NCI-H748 (cell line): ENCODE measurements at regions not wholly inside any gene's neighbourhood (a gene's known extent, or its start where the extent isn't known, plus 50 kb on each side); places are given as distances from the start of the nearest gene placed in this dataset.
A peak's percentile ranks its signal among the peaks of the same experiment; 100 is the strongest.
"Not testable (repeated sequence)": the region's sequence is repeated elsewhere in the genome, so short reads cannot be mapped to it uniquely, and the experiment has no call there.

Source experiments
- DNase-seq: peaks from one replicate; lab custom pipeline; 2025; ENCODE audit not compliant: unreplicated experiment; lab: John Stamatoyannopoulos, UW

GRCh38 chr11:34001557-34002064, 49.9 kb upstream of the CAPRIN1 start:
- DNase-seq = no peak

GRCh38 chr11:33999393-33999792, 52.1 kb upstream of the CAPRIN1 start:
- DNase-seq = no peak

DNA sequence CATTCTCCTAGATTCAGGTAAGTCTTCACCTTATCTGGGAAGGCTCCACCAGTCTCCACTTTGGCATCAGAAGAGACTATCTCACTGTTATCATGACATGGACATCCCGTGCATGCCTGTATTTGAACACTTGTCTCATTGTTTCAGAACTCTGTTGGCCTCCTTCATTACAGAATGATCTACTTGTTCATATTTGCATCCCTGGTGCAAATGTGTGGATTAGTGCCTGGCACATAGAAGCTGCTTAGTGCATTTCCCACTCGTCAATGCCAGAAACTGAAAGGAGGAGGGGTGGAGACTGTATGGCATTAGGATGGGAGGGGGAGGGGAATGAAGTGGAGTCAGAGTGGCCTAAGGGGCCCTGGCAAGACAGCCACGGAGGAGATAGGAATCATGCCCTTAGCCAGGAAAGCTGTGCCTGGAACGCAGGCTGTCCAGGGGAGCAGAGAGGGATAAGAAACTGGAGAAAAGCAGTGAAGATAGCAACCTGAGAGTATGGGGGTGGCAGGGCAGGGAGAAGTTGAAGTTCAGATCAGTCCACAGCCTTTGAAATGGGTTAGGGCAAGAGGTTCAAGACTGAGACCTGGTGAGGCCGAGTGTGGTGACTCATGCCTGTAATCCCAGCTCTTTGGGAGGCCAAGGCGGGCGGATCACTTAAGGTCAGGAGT, 53.8 kb upstream of the CAPRIN1 start:
- DNase-seq = no peak

DNA sequence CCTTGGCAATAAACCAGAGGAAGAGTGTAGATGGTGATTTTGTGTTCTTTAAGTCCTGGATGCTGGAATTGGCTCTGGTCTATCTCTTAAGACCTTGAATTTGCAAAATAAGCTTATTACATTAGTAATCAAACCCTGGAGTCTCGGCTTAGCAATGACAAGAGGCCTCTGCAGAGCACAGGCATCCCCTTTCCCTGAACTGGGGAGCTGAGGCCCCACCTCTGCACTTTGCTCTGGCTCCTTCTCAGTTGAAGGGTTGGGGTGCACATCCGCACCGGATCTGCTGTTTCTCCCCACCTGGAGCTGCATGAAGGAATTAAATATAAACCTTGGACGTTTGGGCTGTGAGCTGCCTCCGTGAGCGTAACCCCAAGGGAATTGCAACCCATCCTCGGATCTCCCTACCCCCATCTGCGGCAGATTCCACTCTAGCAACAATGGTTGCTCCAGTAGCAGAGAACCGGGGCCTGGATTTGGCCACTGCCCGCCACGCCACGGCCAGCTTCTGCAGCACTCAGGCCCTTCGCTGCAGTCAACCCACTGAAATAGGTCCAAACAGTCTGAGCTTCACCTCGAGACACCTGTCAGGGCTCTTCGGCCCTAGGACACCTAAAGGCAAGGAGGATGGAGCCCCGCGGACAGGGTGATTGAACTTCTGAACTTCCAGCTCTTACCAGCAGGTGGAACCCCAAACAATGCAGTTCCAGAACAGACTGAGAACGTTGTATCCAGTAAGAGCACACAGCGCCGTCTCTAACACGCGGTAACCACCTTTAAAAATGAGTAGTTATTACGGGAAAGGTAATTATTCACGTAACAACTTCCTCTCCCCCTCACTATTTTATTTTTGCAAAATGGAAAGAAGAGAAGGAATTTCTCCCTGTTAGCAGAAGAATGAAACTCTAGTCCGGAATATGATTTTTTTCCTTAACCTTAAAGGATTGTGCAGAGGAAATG, 54.8 kb upstream of the CAPRIN1 start:
- DNase-seq = peak; percentile 76

DNA sequence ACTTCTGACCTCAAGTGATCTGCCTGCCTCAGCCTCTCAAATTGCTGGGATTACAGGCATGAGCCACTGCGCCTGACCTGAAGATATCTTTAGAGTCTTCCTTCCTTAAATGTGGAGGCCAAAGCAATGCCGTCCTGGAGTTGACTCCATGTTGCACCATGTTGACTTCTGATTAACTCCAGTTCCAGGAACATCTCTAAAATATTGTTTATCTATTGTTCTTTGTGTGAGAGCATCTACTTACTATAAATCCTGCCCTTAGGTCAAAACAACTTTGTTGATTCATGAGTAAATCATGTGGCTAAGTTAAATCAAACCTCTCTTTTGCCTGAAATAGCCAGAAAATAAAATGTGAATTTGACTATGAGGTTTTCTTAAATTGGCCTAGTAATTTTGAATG, 56.6 kb upstream of the CAPRIN1 start:
- DNase-seq = no peak

GRCh38 chr11:33991136-33991535, 60.4 kb upstream of the CAPRIN1 start:
- DNase-seq = not testable (repeated sequence)

- not testable (repeated sequence) for DNase-seq
Observed at GRCh38 chr11:33990131-33990530, 61.4 kb upstream of the CAPRIN1 start.

DNA sequence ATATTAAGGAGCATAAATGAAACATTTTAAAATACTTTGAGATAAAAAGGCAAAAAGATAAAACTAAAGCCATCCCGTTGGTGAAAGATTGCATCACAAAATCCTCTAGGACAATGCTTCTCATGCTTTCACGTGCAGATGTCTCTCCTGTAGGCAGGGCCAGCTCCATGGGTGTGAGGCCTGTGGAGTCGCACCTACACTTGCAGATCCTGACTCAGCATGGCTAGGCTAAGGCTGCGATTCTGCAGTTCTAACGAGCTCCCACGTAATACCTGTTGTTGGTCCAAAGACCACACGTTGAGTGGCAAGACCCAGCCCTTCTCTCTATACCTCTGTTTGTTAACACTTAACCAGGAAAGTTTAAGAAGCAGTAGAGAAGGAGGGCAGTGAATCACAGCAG, 62.1 kb upstream of the CAPRIN1 start:
- no peak for DNase-seq

DNA sequence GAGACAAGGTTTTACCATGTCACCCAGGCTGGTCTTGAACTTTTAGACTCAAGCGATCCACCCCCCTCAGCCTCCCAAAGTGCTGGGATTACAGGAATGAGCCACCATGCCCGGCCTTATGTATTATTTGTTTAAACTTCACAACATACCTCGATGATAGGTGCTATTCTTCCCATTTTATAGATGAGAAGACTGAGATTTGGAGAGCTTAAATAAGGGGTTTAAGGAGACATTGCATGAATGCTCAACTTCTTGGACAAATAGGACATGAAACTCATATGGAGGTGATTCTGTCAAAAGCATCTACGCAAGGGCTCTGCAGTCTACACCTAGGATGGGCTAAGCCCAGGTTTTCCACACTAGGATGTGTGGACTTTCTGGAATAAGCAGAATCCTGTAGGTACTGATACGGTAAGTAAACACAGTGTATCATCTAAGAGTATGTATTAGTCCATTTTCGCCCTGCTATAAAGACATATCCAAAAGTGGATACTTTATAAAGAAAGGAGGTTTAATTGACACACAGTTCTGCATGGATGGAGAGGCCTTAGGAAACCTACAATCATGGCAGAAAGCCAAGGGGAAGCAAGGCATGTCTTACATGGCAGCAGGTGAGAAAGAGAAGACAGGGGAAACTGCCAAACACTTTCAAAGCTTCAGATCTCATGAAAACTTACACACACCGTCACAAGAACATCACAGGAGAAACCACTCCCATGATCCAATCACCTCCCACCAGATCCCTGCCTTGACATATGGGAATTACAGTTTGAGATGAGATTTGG, 62.8 kb upstream of the CAPRIN1 start:
- DNase-seq = no peak

GRCh38 chr11:33987975-33988580, 63.5 kb upstream of the CAPRIN1 start:
- peak; percentile 90 for DNase-seq

GRCh38 chr11:33987545-33987944, 64.0 kb upstream of the CAPRIN1 start:
- no peak for DNase-seq

GRCh38 chr11:33986597-33987501, 64.7 kb upstream of the CAPRIN1 start:
- DNase-seq = not testable (repeated sequence)

DNA sequence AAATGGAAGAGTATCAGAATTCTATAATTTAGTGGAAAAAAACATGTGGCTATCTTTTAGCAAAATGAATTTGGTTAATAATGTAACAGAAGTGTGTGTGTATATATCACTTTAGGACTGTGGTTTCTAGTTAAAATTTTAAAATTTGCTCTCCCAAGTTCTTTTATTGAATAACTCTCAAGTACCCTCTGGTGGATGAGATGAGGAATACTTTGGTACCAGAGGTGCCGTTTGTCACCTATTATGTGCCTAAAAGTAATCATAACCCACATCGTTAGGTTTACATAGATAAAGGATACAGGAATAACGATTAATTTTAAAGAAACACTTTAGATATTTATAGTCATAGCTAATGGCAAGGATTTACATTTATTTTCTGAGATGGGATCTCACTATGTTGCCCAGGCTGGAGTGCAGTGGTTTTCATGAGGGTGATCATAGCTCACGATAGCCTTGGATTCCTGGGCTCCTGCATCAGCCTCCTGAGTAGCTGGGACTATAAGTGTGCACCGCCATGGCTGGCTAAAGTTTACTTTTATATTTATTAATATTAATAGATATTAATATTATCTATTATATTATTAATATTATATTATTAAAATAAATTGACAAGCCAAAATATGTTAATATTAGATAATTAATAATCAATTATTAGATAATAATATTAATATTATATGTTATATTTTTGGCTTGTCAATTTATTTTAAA, 66.7 kb upstream of the CAPRIN1 start:
- no peak for DNase-seq

DNA sequence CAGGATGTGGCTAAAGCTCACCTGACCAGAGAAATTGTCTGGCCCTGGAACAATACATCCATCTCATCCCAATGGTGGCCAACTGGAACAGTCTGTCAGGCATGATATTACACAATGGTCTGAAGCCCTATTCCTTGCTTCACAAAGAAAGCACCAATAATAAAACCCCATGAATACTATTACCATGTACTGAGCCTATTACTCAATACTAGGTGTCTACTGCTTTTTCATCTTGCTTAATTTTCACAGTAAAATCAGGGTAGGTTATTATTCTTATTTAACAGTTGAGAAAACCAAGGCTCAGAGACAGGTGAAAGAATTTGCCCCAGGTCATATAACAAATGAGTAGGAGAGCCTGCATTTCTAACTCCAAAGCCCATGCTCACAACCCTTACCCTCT, 68.9 kb upstream of the CAPRIN1 start:
- no peak for DNase-seq

GRCh38 chr11:33980897-33981296, 70.6 kb upstream of the CAPRIN1 start:
- DNase-seq = peak; percentile 84

DNA sequence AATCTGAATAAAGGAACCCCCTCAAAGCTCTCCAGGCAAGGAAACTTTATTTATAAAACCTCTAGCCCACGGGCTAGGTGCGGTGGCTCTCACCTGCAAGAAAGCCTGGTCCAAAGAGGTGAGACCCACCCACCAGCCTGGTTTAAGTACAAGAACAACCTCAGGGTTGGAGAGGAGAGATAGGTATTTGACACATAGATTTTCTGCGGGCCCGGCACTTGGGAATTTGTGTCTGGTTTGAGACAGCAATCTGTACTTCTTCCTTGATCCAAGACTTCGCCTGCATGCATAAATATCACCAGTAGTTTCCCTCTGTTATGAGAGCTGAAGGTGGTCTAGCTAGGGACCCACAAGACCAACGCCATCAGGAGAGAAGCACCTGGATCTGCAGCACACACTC, 73.2 kb upstream of the CAPRIN1 start:
- no peak for DNase-seq

GRCh38 chr11:33977676-33978075, 73.9 kb upstream of the CAPRIN1 start:
- no peak for DNase-seq

- DNase-seq = no peak
Observed at GRCh38 chr11:33976495-33977199, 74.9 kb upstream of the CAPRIN1 start.

- DNase-seq = no peak
Observed at GRCh38 chr11:33974804-33975203, 76.7 kb upstream of the CAPRIN1 start.
